ENCODE measurements at regions not wholly inside any gene's neighbourhood (a gene's known extent, or its start where the extent isn't known, plus 50 kb on each side); places are given as distances from the start of the nearest gene placed in this dataset.
A peak's percentile ranks its signal among the peaks of the same experiment; 100 is the strongest.

- TF ChIP-seq SMAD1 (IDR thresholded peaks at IDR 0.05; ENCODE audit: low read depth, partially characterized antibody), result no peak
- no peak for TF ChIP-seq EZH2 (IDR thresholded peaks at IDR 0.05; ENCODE audit: borderline replicate concordance, control insufficient read depth, low read depth, low read length)
- no peak for TF ChIP-seq CTCF (IDR thresholded peaks at IDR 0.05 in 2 of 3, conservative IDR thresholded peaks at IDR 0.05 in 1 of 3; ENCODE audit: control insufficient read depth in 2 of 3, extremely low read depth in 1 of 3, insufficient read depth in 1 of 3, low read depth in 3 of 3, low read length in 3 of 3)
- TF ChIP-seq MYB (IDR thresholded peaks at IDR 0.05; ENCODE audit: borderline replicate concordance, low read depth, low read length), result no peak
- no peak for TF ChIP-seq ZNF592 (IDR thresholded peaks at IDR 0.05)
- 0 out of 2 replicates have a peak, but pooled peaks have one; percentile 50 for TF ChIP-seq POLR2A (IDR thresholded peaks at IDR 0.05; ENCODE audit: low read depth, low read length)
- TF ChIP-seq IKZF2 (IDR thresholded peaks at IDR 0.05), result no peak
- no peak for TF ChIP-seq ATF3 (IDR thresholded peaks at IDR 0.05; ENCODE audit: borderline replicate concordance, extremely low read depth, low read depth, low read length)
- TF ChIP-seq ESRRA (IDR thresholded peaks at IDR 0.05; ENCODE audit: low read length), result no peak
- TF ChIP-seq NR2C2 (IDR thresholded peaks at IDR 0.05; ENCODE audit: borderline replicate concordance, control insufficient read depth, insufficient read length, low read depth), result no peak
- no peak for TF ChIP-seq POLR2AphosphoS5 (IDR thresholded peaks at IDR 0.05; ENCODE audit: low read length)
These were observed 88.3 kb downstream of the NCOR2 start for GRCh38 chr12:124478985-124479645.

All from GM12878 (cell line).